SK-N-MC (cell line): ENCODE measurements at regions not wholly inside any gene's neighbourhood (a gene's known extent, or its start where the extent isn't known, plus 50 kb on each side); places are given as distances from the start of the nearest gene placed in this dataset.

Experiments used
- DNase-seq: peaks from one replicate; pipeline ENCODE4 v3.0.0-alpha.2; 2011; ENCODE audit warnings: low read depth, low spot score
- H3K27ac ChIP-seq: fragments of 200-600 bp; sonication (generic); 2 replicates; pipeline ENCODE4 v1.5.1; 2016; ENCODE audit warnings: mixed run types
- H3K36me3 ChIP-seq: fragments of 200-600 bp; sonication (generic); 2 replicates; pipeline ENCODE4 v1.6.1; 2017; ENCODE audit warnings: antibody characterized with exemption, low read length, mixed read lengths; ENCODE audit not compliant: insufficient read depth
- H3K4me3 ChIP-seq: fragments of 200-600 bp; sonication (generic); 2 replicates; pipeline ENCODE4 v1.5.1; 2016
- H3K9ac ChIP-seq: fragments of 200-600 bp; sonication (generic); 2 replicates; pipeline ENCODE4 v1.8.0; 2017; ENCODE audit warnings: mixed run types, mixed read lengths; ENCODE audit not compliant: insufficient read length
- H3K9me3 ChIP-seq: fragments of 200-600 bp; sonication (generic); 2 replicates; pipeline ENCODE4 v1.6.1; 2017; ENCODE audit warnings: low read depth, mild to moderate bottlenecking, antibody characterized with exemption, low read length, moderate library complexity, mixed read lengths
- EZH2 ChIP-seq: fragments of 200-600 bp; sonication (generic); IDR thresholded peaks from one replicate; pipeline ENCODE4 v1.6.1; 2017; ENCODE audit warnings: antibody characterized with exemption
- FOXP2 ChIP-seq: optimal IDR thresholded peaks from 2 replicates; pipeline ENCODE3; 2011; ENCODE audit warnings: mild to moderate bottlenecking, moderate library complexity; ENCODE audit not compliant: insufficient read depth; ENCODE audit errors: extremely low read length, control extremely low read depth
- POLR2AphosphoS5 ChIP-seq: IDR thresholded peaks from 2 replicates; pipeline ENCODE4 v1.6.1; 2012; ENCODE audit warnings: mild to moderate bottlenecking, low read depth, low read length, borderline replicate concordance

- no peak for DNase-seq
Observed at GRCh38 chr4:55247521-55247920, 98.5 kb upstream of the SRD5A3 start.

DNA sequence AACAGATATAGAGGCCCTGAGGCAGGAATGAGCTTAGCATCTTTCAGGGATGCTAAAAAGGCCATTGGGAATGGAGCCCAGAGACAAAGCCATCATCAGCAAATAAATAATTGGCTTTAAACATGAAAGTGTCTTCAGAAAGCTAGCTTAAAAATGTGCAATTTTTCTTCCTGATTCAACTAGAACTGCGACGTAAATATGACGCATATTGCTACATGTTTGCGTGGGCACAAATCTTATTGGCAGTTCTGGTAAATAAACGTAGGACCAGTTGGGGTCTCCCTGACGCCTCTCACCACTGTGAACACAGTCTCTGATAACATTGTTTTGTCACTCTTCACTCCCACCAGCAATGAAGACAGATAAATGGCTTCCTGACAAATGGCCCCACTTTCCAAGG is 97.3 kb upstream of the SRD5A3 start:
- no peak for DNase-seq
- no peak overlapping the region for H3K9ac ChIP-seq
- TF ChIP-seq EZH2 (no peak), POLR2AphosphoS5 (no peak)
- H3K36me3 ChIP-seq = no peaks in the 10 kb centered on the region
- no peaks in the 10 kb centered on the region for H3K9me3 ChIP-seq
- no peak overlapping the region for H3K27ac ChIP-seq
- H3K4me3 ChIP-seq = no peak overlapping the region

More at GRCh38 chr4:55247521-55247920, 98.5 kb upstream of the SRD5A3 start:
- Histone ChIP-seq H3K36me3 (no peaks in the 10 kb centered on the region), H3K9ac (no peak overlapping the region), H3K27ac (no peak overlapping the region), H3K9me3 (no peaks in the 10 kb centered on the region), H3K4me3 (no peak overlapping the region)
- TF ChIP-seq POLR2AphosphoS5 (no peak), EZH2 (no peak), FOXP2 (no peak)

GRCh38 chr4:55249476-55249875 is 96.6 kb upstream of the SRD5A3 start:
- Histone ChIP-seq H3K9me3 (no peaks in the 10 kb centered on the region), H3K36me3 (no peaks in the 10 kb centered on the region), H3K4me3 (no peak overlapping the region), H3K9ac (no peak overlapping the region), H3K27ac (no peak overlapping the region)
- TF ChIP-seq EZH2 (no peak), FOXP2 (no peak), POLR2AphosphoS5 (no peak)
- DNase-seq = no peak

DNA sequence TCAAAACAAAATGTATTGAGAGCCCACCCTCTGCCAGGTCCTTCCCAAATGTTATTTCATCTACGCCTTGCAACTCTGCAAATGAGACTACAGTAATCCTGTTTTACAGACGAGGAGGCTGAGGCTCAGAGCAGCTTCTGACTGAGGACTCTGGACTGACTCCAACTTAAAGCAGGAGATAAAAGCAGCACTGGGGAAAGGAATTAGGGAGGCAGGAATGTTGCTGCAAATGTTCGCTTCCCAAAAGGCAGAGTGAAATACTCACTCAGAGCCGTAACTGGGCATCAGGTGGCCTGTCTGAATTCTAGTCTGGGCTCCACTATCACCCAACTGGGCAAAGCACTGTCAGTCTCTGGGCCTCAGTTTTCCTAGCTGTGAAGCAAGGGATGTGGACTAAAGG is 94.7 kb upstream of the SRD5A3 start:
- TF ChIP-seq POLR2AphosphoS5 = no peak
- TF ChIP-seq FOXP2 = no peak
- TF ChIP-seq EZH2 = no peak
- no peak overlapping the region for H3K27ac ChIP-seq
- no peaks in the 10 kb centered on the region for H3K9me3 ChIP-seq
- no peak overlapping the region for H3K4me3 ChIP-seq
- H3K36me3 ChIP-seq = no peaks in the 10 kb centered on the region
- DNase-seq = no peak
- no peak overlapping the region for H3K9ac ChIP-seq

GRCh38 chr4:55251896-55252295 is 94.1 kb upstream of the SRD5A3 start:
- Histone ChIP-seq H3K36me3 (no peaks in the 10 kb centered on the region), H3K9ac (no peak overlapping the region), H3K27ac (no peak overlapping the region), H3K4me3 (no peak overlapping the region), H3K9me3 (no peaks in the 10 kb centered on the region)
- TF ChIP-seq FOXP2 (no peak), POLR2AphosphoS5 (no peak), EZH2 (no peak)
- no peak for DNase-seq

- Histone ChIP-seq H3K9ac (no peak overlapping the region), H3K36me3 (no peaks in the 10 kb centered on the region), H3K4me3 (no peak overlapping the region), H3K27ac (no peak overlapping the region), H3K9me3 (no peaks in the 10 kb centered on the region)
- no peak for TF ChIP-seq FOXP2
- no peak for TF ChIP-seq EZH2
- TF ChIP-seq POLR2AphosphoS5 = no peak
- no peak for DNase-seq
Observed at GRCh38 chr4:55253948-55254593, 92.0 kb upstream of the SRD5A3 start.

DNA sequence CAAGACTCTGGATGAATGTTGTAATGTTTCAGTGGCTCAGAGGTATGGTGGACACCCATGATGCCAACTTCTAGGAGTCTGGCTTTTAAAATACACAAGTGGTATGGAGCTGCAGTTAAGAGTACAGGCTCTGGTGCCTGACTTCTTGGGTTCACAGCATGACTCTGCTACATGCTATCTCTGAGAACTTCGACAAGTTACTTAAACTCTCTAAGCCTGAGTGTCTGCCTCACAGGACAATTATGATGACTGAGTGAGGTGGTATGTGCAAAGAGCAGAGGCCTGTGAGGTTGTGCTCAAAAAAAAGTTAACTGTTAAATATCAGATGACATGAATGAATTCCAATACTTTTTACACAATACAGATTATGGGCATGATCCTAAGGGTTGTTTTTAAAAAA is 90.9 kb upstream of the SRD5A3 start:
- H3K9ac ChIP-seq = no peak overlapping the region
- no peak overlapping the region for H3K27ac ChIP-seq
- no peak for DNase-seq
- no peak overlapping the region for H3K4me3 ChIP-seq
- H3K36me3 ChIP-seq = no peaks in the 10 kb centered on the region
- H3K9me3 ChIP-seq = no peaks in the 10 kb centered on the region
- TF ChIP-seq EZH2 (no peak), FOXP2 (no peak), POLR2AphosphoS5 (no peak)

- H3K36me3 ChIP-seq = no peaks in the 10 kb centered on the region
- no peak for TF ChIP-seq FOXP2
- TF ChIP-seq POLR2AphosphoS5 = no peak
- no peak for TF ChIP-seq EZH2
- DNase-seq = no peak
Observed at GRCh38 chr4:55256787-55257186, 89.3 kb upstream of the SRD5A3 start.

More at GRCh38 chr4:55256787-55257186, 89.3 kb upstream of the SRD5A3 start:
- Histone ChIP-seq H3K9me3 (no peaks in the 10 kb centered on the region), H3K9ac (no peak overlapping the region), H3K4me3 (no peak overlapping the region), H3K27ac (no peak overlapping the region)
